ENCODE measurements at regions not wholly inside any gene's neighbourhood (a gene's known extent, or its start where the extent isn't known, plus 50 kb on each side); places are given as distances from the start of the nearest gene placed in this dataset.

GRCh38 chr11:91489989-91490388 is 734.6 kb upstream of the FAT3 start:
- TF ChIP-seq ZBTB7A (IDR thresholded peaks at IDR 0.05; ENCODE audit: low read depth) (no peak), NFIC (IDR thresholded peaks at IDR 0.05) (no peak), TEAD4 (IDR thresholded peaks at IDR 0.05) (no peak), FOXM1 (IDR thresholded peaks at IDR 0.05; ENCODE audit: borderline replicate concordance, low read depth) (no peak), MAX (IDR thresholded peaks at IDR 0.05) (no peak), YY1 (IDR thresholded peaks at IDR 0.05; ENCODE audit: low read depth) (no peak), REST (IDR thresholded peaks at IDR 0.05; ENCODE audit: low read depth) (no peak), CREB1 (IDR thresholded peaks at IDR 0.05; ENCODE audit: low read depth) (no peak), TCF12 (IDR thresholded peaks at IDR 0.05; ENCODE audit: low read depth) (no peak), EGR1 (IDR thresholded peaks at IDR 0.05) (no peak), CEBPB (IDR thresholded peaks at IDR 0.05) (no peak), EP300 (IDR thresholded peaks at IDR 0.05; ENCODE audit: borderline replicate concordance) (no peak), TAF1 (IDR thresholded peaks at IDR 0.05; ENCODE audit: low read depth) (no peak), RAD21 (IDR thresholded peaks at IDR 0.05; ENCODE audit: low read depth) (no peak), USF1 (IDR thresholded peaks at IDR 0.05) (no peak)

- no peak for TF ChIP-seq EGR1 (IDR thresholded peaks at IDR 0.05)
- TF ChIP-seq YY1 (IDR thresholded peaks at IDR 0.05; ENCODE audit: low read depth) = no peak
- no peak for TF ChIP-seq CREB1 (IDR thresholded peaks at IDR 0.05; ENCODE audit: low read depth)
- no peak for TF ChIP-seq USF1 (IDR thresholded peaks at IDR 0.05)
- TF ChIP-seq TEAD4 (IDR thresholded peaks at IDR 0.05) = no peak
- no peak for TF ChIP-seq TAF1 (IDR thresholded peaks at IDR 0.05; ENCODE audit: low read depth)
- TF ChIP-seq RAD21 (IDR thresholded peaks at IDR 0.05; ENCODE audit: low read depth) = no peak
- TF ChIP-seq REST (IDR thresholded peaks at IDR 0.05; ENCODE audit: low read depth) = no peak
- no peak for TF ChIP-seq EP300 (IDR thresholded peaks at IDR 0.05; ENCODE audit: borderline replicate concordance)
- no peak for TF ChIP-seq CEBPB (IDR thresholded peaks at IDR 0.05)
- TF ChIP-seq TCF12 (IDR thresholded peaks at IDR 0.05; ENCODE audit: low read depth) = no peak
- no peak for TF ChIP-seq ZBTB7A (IDR thresholded peaks at IDR 0.05; ENCODE audit: low read depth)
- no peak for TF ChIP-seq FOXM1 (IDR thresholded peaks at IDR 0.05; ENCODE audit: borderline replicate concordance, low read depth)
- no peak for TF ChIP-seq NFIC (IDR thresholded peaks at IDR 0.05)
- TF ChIP-seq MAX (IDR thresholded peaks at IDR 0.05) = no peak
These were observed 754.0 kb upstream of the FAT3 start for GRCh38 chr11:91470656-91471055.

GRCh38 chr11:91459840-91460239 is 764.8 kb upstream of the FAT3 start:
- TF ChIP-seq CEBPB (IDR thresholded peaks at IDR 0.05) (no peak), REST (IDR thresholded peaks at IDR 0.05; ENCODE audit: low read depth) (no peak), USF1 (IDR thresholded peaks at IDR 0.05) (no peak), MAX (IDR thresholded peaks at IDR 0.05) (no peak), NFIC (IDR thresholded peaks at IDR 0.05) (no peak), CREB1 (IDR thresholded peaks at IDR 0.05; ENCODE audit: low read depth) (no peak), EP300 (IDR thresholded peaks at IDR 0.05; ENCODE audit: borderline replicate concordance) (no peak), FOXM1 (IDR thresholded peaks at IDR 0.05; ENCODE audit: borderline replicate concordance, low read depth) (no peak), YY1 (IDR thresholded peaks at IDR 0.05; ENCODE audit: low read depth) (no peak)

- TF ChIP-seq USF1 (IDR thresholded peaks at IDR 0.05) (no peak), TEAD4 (IDR thresholded peaks at IDR 0.05) (no peak)
These were observed 778.4 kb upstream of the FAT3 start for GRCh38 chr11:91446267-91446666.

All from Ishikawa (cell line).